ENCODE measurements at regions not wholly inside any gene's neighbourhood (a gene's known extent, or its start where the extent isn't known, plus 50 kb on each side); places are given as distances from the start of the nearest gene placed in this dataset.

DNA sequence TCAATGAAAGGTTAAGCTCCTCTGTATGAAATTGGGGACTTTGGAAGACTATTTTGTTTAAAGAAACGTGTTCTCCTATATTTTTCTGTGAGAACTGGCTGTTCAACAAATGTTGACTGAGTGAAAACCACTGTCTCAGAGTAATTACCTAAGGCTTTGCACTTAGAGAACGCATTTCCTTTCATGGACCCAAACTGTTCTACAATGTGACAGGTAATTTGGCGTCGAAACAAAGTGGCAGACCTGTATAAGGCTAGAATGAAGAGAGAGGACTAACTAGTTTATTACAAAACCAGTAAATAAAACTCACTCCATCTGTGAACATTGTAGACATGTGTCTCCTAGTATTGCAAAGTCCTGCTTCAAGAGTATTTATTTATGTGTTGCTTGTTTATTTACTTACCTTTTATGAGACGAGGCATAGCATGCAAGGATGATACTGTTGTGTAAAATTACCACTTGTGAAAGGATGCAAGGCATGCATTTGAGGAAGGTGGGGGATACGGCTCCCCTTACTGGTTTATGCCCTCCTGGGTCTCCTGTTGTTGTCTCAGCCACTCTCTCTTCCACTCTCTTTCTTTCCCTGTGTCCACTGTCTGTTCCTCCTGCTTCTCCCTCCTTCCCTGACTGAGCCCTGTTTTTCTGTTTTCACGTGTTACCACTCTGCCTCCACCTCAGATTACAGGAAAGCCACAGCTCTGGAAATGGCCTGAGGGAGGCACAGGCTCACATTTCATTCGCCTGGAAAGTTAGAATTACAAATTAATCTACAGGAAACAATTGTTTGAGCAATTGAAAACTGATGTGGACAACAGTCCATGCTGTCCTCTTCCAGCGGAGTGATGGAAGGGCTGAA lies 444.0 kb upstream of the ZNF608 start:
- DNase-seq = no peak

DNA sequence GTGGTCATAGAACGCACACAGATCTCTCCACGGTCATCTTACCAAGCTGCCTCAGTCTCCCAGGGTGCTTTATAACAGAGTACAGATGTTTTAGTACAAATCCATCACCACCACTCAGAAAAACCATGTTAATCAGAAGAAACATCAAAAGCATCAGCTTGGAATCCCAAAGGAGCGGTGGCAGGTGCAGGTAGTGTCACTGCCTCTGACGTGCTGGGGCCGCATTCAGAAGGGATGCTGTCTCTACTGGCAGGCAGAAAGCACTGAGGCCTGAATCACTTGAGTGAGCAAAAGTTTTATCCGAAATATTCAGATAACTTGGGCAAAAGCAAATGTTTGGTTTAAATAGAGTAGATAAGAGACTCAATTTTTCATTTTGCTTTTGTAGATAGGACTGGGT lies 448.4 kb upstream of the ZNF608 start:
- DNase-seq = no peak

DNA sequence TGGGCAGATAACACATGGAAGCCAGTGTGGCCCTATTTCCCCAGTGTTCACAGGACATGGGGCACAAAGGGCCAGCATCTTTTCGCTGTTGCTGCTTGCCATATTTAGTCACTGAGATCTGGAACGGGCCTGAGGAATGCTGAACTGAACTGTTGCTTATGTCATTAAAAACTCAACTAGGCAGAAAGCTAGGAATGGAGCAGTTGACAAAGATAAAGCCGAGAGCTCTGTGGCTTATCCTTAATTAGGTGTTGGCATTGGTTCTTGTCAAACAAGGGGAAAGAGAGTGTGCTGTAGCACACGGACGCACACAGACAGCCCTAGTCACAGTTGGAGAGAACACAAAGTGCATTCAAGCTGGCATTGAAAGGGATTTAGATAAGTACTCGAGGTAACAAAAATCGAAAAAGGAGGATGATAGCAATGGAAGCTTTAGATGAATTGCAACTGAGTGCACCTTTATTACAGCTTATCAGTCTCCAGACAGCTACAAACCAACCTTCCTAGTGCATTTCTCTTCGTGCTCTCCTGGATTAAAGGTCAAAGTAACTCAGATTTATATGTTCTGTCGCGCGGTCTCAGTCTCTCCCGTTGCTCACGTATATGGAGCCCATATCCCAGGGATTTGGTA lies 450.2 kb upstream of the ZNF608 start:
- DNase-seq = no peak

DNA sequence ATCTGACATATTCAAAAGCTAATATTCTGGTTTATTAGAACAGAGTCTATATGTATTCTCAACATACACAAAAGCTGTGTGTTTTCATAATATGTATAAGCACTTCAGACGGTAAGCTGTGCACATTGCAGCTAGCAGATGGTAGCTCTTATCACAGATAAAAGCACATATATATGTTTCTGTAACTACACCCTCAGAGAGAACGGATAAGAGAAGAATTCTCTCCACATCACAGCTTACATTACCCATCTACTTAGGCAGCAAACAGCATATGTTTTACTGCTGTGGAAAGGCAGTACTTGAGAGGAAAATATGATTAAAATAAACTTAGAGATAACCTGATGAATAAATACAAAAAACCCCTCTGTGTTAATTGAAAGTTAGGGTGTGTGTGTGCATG lies 450.9 kb upstream of the ZNF608 start:
- no peak for DNase-seq

DNA sequence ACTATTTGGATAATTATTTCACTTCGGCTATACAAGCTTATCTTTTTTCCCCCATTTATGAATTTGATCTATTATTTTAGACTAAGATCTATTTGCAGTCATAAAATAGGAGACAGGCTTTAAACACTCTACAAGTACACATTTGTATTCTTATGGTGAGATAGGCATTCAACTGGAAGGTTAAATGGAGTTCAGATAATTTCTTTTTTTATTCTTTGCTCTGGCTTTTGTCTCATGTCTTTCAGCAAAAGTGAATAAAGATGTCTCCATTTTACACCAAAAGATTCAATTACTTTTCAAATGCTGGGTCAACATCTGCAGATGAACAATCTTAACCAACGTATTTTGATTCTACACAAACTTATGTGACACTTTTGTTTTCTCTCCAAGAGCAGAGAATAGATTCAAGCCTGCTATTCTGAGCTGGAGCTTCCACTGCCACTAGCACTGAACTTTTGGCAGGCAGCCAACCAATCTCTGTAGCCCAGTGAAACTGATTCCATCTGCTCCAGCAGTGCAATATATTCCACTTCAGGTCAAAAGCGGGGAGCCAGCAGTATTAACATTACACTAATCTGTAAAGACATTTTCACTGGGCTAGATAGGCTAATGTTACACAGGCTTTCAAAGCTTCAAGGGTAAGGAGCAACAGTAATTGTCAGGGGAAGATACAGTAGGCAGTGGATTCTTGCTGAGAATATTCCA lies 452.0 kb upstream of the ZNF608 start:
- no peak for DNase-seq

DNA sequence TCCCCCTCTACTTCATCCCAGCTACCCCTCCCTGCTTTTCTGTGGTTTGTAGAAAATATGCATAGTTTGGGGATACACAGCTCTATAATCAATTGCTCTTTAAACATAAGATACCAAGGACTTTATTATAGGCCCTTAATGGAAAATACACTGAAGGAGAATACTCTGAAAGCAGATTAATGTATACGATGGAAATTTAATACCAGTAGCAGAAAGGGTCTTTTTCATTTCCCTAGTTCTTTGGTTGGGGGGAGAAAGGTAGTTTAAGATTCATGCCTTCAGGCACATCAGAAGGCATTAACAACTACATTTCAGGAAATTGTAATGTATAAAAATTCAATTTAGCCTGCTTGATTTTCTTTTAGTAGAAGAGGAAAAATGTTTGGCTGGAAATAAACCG lies 452.9 kb upstream of the ZNF608 start:
- DNase-seq = no peak

DNA sequence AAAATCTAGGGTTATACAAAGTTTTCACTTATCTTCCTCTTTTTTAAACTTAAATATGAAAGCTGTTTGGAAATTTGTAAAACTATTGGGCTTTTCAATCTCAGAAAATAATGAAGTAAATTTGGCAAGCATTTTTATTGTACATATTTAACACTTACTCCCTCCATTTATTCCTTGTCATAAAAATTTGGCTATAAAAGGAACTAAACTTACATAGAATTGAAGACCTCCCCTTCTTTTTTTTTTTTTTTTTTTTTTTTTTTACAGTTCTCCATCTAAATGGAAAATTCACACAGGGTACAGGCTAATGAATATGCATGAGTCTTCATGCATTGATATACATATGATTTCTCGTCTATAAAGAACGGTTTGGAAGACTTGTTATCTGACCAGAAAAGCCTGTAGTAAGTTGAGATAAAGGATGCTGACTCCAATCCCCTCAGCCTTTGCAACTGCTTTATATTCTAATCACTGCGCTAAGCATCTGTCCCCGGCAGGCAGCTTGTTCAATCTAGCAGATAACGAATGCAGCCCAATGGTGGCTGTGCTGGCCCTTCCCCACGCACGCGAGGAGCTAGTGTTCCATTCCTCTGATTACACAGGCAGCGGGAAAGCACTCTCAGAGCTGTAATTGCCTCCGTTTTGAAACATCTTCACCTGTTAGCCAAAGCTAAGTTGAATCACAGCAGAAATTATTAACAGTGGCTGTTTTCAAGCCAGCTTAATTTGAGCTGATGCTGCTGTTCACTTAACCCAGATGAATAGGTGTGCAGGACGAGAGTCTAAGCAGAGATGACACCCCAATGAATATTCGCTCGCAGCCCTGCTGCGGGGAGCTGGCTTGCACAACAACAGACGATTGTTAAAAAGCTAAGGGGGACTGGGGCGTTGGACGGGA lies 453.8 kb upstream of the ZNF608 start:
- DNase-seq = no peak

DNA sequence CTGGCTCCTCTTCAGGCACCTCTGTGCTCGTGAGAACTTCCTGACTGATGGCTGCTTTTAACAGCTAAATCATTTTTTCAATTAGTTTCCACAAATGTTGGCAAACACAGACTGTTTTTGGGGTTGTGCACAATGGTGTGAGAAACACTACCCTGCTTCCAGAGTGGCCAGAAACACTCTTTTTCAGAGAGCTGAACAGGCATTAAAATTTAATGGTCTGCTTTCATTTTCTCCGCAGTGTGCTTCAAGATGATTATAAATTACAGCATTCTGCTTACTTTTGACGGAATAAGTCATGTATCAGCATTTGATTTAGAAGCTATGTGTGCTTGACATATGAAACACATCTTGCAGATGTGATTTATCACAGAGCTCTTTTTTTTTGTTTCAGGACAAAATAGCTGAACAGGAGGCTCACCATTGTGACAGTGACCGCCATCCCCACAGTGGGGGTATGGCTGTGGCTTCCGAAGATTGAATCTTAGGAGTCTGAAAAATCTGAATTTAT lies 454.5 kb upstream of the ZNF608 start:
- DNase-seq = no peak

DNA sequence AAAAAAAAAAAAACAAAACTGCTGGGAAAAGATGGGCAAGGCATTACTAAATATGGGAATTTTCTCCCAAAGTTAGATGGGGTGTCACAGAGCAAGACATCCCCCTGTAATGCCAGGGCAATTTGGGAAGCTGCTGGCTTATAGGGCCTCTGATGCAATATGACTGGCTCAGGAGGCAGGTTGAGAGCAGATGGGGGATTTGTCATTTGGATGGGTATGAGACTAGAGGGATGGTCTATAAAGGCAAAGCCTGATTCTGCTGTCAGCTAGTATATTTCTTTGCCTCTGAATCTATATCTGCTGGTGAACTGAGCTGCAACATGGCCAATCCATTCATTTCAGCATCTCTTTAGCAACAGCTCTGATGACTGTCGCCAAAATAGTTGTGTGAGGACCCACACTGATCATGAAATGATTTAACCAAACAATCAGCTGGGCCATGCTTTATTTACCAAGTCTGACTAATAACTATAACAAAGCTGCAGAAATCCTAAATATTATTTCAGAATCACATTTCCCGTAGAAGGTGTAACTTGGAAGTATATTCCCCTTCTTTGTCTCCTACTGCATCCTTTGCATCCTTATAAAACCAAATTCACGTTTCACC lies 455.1 kb upstream of the ZNF608 start:
- DNase-seq = no peak

DNA sequence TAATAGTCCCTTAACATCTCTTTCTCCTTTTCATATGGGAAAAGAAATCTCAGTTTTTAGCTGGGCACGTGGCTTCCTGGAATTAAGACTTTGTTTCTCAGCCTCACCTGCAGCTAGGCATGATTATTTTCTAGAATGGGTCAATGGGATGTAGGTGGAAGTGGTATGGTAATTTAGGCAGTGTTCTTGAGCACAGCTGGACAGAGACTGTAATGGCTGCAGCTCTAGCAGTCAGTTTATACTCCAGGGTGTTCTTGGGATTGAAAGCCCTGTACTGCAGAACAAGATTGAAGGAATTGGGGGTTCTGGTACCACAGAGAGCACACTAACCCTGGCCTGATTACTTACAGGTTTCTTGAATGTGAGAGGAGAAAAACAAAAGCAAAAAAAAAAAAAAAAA lies 455.9 kb upstream of the ZNF608 start:
- no peak for DNase-seq

DNA sequence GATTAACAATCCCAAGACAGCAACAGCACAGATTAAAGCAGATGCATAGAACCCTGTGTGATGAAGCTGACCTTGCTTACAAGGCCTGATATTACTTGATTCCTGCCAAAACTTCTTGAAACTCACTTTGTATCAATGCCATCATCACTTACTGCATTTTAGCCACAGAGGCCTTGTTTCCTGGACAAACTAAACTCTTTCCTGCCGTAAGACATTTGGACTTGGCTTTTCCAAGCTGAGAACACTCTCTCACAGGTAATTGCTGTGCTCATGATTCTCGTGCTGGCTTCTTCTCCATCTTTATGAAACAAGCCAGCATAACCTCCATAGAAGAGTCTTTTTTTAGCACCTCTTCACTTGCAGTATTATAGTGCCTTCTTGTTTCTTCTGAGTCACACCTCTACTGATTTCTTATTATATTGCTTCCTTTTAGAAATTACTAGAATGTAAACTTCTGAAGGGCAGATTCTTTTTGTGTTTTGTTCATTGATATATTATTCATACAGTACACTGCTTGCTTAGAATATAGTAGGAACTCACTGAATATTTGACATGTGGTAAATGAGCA lies 456.5 kb upstream of the ZNF608 start:
- DNase-seq = no peak

DNA sequence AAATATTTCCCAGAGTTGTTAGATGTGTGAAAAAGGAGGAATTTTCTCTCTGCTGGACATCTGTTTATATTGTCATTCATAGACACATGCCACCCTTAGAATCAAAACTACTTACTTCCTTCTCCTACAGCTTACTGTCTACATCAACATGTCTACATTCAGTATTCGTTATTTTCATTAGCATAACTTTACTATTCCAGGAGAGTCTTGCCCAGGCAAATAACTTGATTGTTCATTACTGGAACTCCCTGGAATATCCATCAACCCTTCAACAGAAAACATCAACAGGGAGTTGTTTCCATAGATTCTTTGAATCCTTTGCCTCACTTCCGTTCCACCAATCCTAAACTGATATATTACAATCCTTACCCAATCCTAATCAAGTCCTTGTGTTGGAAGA lies 457.5 kb upstream of the ZNF608 start:
- DNase-seq = no peak

DNA sequence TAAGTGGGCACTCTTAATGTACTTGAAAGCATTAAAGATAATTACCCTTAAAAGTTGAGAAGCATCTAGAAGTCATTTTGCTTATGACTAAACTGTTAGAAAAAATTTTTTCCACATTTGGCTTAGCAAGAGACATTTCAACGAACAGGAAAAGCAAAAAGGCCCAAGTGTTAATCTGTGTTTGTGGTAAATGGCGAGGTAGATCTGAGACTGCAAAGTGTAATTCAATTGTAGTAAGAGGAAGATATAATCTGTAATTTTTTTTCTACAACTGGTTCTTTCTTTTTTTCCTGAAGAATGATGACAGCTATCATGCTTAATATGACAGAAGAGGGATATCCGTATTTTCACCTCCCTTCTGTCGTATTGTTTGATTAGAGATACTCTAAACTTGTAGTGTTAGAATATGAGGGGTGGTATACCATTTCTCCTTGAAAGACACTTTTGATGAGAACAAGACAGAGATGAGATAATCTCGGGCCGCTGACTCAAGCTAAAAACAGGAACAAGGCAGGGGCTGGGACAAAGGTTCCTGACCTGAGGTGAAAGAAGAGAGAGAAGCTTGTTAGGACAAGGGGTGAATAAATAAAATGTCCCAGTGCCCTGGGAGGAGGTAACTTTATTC lies 459.3 kb upstream of the ZNF608 start:
- no peak for DNase-seq

DNA sequence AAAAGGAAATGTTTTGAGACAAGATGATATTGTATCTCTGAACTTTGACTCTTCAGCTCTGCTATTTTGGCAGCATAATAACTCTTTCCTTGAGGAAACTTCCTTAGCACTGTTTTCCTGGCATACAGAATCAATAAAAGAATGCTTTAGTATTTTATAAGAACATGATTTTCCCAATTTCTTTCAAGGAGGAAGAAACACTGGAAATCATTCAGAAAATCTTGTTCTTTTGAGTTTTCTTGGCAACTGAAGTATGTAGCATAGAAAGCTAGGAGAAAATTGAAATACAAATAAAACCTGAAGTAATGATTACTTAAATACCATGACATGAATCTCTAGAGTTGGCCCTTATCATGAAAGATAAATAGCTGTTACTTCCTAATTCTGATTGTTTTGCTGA lies 461.4 kb upstream of the ZNF608 start:
- no peak for DNase-seq

DNA sequence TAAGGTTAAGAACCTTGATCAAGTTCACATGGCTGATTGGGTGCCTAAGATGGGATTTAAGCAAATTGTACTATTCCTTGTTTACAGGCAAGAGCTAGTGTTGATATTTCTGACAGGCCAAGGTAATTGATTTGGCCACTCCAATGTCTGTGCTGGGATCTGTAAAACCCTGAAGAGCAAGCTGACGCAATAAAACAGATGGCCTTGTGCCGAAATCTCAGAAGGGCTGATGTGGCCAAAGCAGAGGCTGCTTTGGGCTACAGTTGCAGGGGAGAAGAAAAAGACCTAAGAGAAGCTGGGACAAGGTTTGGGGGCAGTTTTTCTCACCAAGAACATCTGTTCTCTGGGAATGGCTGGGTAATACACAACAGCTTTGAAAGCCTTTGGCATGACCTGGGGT lies 463.2 kb upstream of the ZNF608 start:
- DNase-seq = no peak

DNA sequence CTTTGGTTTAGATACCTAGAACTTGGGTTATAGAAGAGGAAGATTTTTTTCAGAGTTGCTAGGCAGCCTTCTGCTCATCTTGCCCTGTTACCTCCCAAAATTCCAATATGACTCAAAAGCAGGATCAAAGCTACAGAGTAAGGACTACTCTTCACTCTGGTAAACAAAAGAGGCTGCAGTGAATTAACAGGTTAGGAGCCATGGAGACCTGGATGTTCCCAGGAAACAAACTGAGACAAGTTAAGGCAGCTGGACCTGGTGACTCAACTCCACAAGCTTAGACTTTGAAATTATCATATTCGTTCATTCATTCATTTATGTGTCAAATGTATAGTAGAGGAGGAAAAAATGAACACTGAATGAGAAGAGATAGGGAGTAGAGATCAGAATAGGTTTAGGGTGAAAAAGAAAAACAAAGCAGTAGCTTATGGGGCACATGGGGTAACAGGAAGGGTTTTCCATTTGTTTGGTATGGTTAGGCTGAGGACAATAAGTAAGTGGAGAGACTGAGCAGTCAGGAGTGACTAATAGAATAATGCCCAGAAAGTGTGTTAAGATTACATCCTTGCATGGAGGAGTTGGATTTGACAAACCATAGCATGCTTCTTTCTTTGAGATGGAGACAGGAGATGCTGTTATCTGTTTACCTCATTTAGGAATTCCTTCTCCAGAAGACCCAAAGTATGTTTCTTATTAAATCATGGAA lies 464.0 kb upstream of the ZNF608 start:
- DNase-seq = no peak

DNA sequence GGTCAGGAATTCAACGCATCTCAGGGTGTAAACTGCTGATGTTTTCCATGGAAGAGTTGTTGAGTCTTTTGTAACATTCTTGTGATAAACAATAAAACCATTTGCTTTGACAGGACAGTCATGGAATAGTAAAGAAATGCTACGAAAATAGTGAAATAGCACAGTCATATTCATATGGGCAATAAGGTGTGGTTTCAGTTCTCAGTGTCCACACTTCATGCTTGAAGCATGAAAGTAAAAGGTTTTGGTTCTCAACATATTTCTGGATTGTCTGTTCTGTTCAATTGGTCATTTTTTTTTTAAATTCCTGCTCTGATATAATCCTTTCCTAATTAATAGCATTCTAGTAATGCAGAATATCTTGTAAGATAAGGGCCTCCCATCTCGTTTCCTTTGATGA lies 467.6 kb upstream of the ZNF608 start:
- no peak for DNase-seq

DNA sequence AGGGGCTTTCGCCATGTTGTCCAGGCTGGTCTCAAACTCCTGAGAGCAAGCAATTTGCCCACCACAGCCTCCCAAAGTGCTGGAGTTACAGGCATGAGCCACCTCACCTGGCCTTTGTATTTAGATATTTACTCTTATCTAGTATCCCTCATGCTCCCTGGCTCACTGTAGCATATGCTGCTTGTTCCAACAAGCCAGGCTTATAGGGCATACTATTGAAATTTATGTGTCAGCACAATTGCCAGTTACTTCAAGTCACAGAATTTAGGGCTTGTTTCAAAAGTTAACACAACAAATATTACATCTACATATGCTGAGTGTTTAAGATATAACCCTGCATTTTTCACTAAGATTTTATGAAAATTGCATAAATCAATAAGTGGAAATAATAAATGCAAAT lies 469.2 kb upstream of the ZNF608 start:
- DNase-seq = no peak

DNA sequence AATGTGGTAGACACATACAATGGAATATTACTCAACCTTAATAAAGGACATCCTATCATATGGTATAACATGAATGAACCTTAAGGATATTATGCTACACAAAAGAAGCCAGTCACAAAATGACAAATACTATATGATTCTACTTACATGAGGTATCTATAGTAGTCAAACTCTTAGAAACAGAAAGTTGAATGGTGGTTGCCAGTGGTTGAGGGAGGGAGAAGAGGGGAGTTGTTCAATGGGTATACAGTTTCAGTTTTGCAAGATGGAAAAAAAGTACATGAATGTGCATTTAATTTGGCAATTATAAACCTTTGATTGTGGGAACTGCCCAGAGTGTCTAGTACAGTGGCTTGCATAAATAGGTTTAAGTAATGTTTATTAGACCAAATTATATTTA lies 473.3 kb upstream of the ZNF608 start:
- no peak for DNase-seq

DNA sequence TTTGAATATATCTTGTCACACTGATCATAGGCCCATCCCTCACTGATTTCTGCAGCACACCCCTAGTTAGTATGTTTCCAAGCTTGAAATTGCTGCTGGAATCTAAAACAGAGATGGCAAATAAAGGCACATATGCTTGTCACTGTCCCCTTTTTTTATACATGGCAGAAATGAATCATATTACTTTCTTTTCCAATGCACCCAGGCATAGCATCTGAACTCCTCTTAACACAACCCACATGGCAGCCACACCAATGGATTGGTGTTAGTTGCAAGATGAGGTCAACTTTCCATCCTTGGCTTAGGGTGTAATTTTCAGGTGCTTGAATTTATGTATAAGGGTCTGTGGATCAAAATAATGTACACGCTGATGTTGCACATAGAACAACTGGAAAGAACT lies 473.8 kb upstream of the ZNF608 start:
- DNase-seq = no peak

All from SIG-M5 (cell line).